ENCODE measurements at regions not wholly inside any gene's neighbourhood (a gene's known extent, or its start where the extent isn't known, plus 50 kb on each side); places are given as distances from the start of the nearest gene placed in this dataset.

DNA sequence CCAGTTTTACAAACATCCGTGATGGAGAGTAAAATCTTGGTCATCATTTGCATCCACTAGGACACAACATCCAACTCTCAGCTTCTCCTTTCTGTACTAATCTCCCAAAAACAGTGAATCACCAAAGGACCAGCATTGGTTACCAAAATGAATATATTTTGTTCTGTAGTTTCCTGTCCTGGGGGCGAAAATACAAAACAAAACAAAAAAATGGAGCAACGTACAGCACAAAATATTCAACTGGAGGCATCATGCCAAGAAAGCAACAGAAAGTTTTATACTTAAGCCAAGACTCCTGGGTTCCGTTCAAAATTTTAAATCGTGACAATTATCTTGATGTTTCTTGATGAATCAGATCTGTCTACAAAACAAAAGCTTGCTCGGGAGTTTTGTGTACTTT is 126.6 kb upstream of the CCDC28A start:
- Histone ChIP-seq H2BK120ac (ENCODE audit: low read depth, low read length, poor library complexity, severe bottlenecking) (no peak overlapping the region), H2BK15ac (ENCODE audit: low read depth, low read length) (no peak overlapping the region), H4K5ac (ENCODE audit: insufficient read length, low read depth, low read length) (no peak overlapping the region), H3K23ac (ENCODE audit: insufficient read length, low read depth, low read length) (no peak overlapping the region), H3K23me2 (ENCODE audit: insufficient read length, low read depth, low read length, poor library complexity, severe bottlenecking) (no peaks in the 10 kb centered on the region), H4K91ac (ENCODE audit: insufficient read length, low read depth, low read length) (no peak overlapping the region), H3K4me2 (ENCODE audit: insufficient read depth, insufficient read length, low read length) (no peak overlapping the region), H3K4ac (ENCODE audit: low read depth, low read length) (no peak overlapping the region), H3K9ac (ENCODE audit: extremely low read depth, insufficient read length, low read length) (no peak overlapping the region), H2AFZ (ENCODE audit: low read length) (no peak overlapping the region), H3K18ac (ENCODE audit: insufficient read length, low read depth, low read length) (no peak overlapping the region), H3K9me3 (ENCODE audit: control insufficient read depth, low read depth, low read length) (no peaks in the 10 kb centered on the region), H3K4me1 (ENCODE audit: insufficient read depth, low read length) (no peaks in the 10 kb centered on the region), H3K27ac (ENCODE audit: insufficient read length, low read depth, low read length) (no peak overlapping the region), H2BK20ac (ENCODE audit: low read depth, low read length, poor library complexity, severe bottlenecking) (no peak overlapping the region), H2AK5ac (ENCODE audit: insufficient read length, low read length) (no peak overlapping the region), H3K79me2 (ENCODE audit: insufficient read depth, low read length) (no peaks in the 10 kb centered on the region), H3K56ac (ENCODE audit: insufficient read length, low read depth, low read length) (no peak overlapping the region), H2BK12ac (ENCODE audit: insufficient read length, low read depth, low read length) (no peak overlapping the region), H4K20me1 (ENCODE audit: control insufficient read depth, insufficient read depth, insufficient read length) (no peaks in the 10 kb centered on the region), H3K14ac (ENCODE audit: insufficient read depth, low read length) (no peak overlapping the region), H3K27me3 (ENCODE audit: insufficient read depth, low read length) (no peaks in the 10 kb centered on the region), H4K8ac (replicated peaks; ENCODE audit: insufficient read length, low read depth, low read length) (no peak overlapping the region), H3T11ph (ENCODE audit: low read length) (no peak overlapping the region), H3K79me1 (ENCODE audit: insufficient read depth, low read depth, low read length, poor library complexity, severe bottlenecking) (no peaks in the 10 kb centered on the region), H2BK5ac (ENCODE audit: insufficient read length, low read length) (no peak overlapping the region)
- DNase-seq: no peak
- Mint-ChIP-seq H3K4me1 (peaks cover 0 to 3% of the 10 kb centered on the region in 2 experiments; a peak in 2 of 4 replicates), H3K36me3 (ENCODE audit: insufficient read depth in 1 of 3, low read depth in 3 of 3) (peaks cover 0 to 10% (median 8%) of the 10 kb centered on the region in 3 experiments; a peak in 4 of 7 replicates), H3K27me3 (ENCODE audit: low read depth) (no peaks in the 10 kb centered on the region), H3K9me3 (no peaks in the 10 kb centered on the region), H3K4me3 (no peak overlapping the region), H3K27ac (peak overlapping the region in 1 of 3 experiments; percentile 46; a peak in 2 of 7 replicates)
- TF ChIP-seq CTCF (conservative IDR thresholded peaks at IDR 0.05): no peak
- no CpG with 5 or more reads among the region's 6 CpGs for WGBS (ENCODE audit: extremely low coverage, insufficient read length, low lambda C conversion rate)
